Activated B cell treated with CpG ODN at 0.5 μM for 24 hours (primary cell): ENCODE measurements at regions not wholly inside any gene's neighbourhood (a gene's known extent, or its start where the extent isn't known, plus 50 kb on each side); places are given as distances from the start of the nearest gene placed in this dataset.

Source experiments
- ATAC-seq: fragments of 200-7000 bp; cut with Tn5 transposase; one replicate; pipeline ENCODE4 v1.10.0; 2021; ENCODE audit warnings: low read depth, mild to moderate bottlenecking, moderate library complexity
- CTCF ChIA-PET: fragments of 350-600 bp; sonication (Branson Sonifier 250); formaldehyde crosslinking; loops from one replicate; lab custom pipeline; 2021; ENCODE audit warnings: antibody characterized with exemption; lab: Charles Lee
- POLR2A ChIA-PET: fragments of 350-600 bp; sonication (Branson Sonifier 250); formaldehyde crosslinking; loops from one replicate; lab custom pipeline; 2021; ENCODE audit warnings: antibody characterized with exemption; lab: Charles Lee
- DNase-seq: peaks from one replicate; pipeline ENCODE4 v3.0.0; 2022
- H3K27ac Mint-ChIP-seq: one replicate; pipeline ENCODE4 v1.8.0; 2020; ENCODE audit warnings: mixed read lengths
- H3K27me3 Mint-ChIP-seq: one replicate; pipeline ENCODE4 v1.8.0; 2021; ENCODE audit warnings: mixed read lengths
- H3K36me3 Mint-ChIP-seq: one replicate; pipeline ENCODE4 v1.8.0; 2021; ENCODE audit warnings: low read depth, mixed read lengths
- H3K4me1 Mint-ChIP-seq: one replicate; pipeline ENCODE4 v1.8.0; 2021; ENCODE audit warnings: mixed read lengths
- H3K4me3 Mint-ChIP-seq: one replicate; pipeline ENCODE4 v1.8.0; 2020; ENCODE audit warnings: mild to moderate bottlenecking, mixed read lengths
- H3K9me3 Mint-ChIP-seq: one replicate; pipeline ENCODE4 v1.8.0; 2020; ENCODE audit warnings: mixed read lengths
- CTCF ChIP-seq: fragments of 200-600 bp; IDR thresholded peaks from one replicate; pipeline ENCODE4 v1.8.0; 2022; ENCODE audit warnings: antibody characterized with exemption, mild to moderate bottlenecking
- intact Hi-C: fragments of 100-400 bp; cut with micrococcal nuclease; formaldehyde crosslinking; loops from one replicate; pipeline ENCODE4 v1.15.1; 2024

DNA sequence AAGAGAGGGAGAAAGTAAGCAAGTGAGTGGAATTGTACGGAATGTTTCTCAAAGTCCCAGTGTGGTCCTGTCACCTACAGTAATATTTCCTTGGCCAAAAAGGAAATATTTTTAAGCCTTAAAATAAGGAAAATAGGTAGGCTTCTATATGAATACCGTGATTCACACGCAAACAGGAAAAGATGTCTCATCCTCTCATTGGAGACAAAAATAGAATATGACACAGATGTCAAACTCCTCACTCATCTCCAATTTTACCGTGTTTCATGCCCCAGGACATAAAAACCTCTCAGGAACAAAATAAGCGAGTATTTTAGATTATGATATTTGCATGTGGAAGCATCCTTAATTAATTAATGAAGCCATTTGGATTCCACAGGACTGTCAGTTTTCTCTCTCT, 1269.5 kb downstream of the RAPGEF2 start:
- H3K4me1 Mint-ChIP-seq = no peaks in the 10 kb centered on the region
- no peaks in the 10 kb centered on the region for H3K36me3 Mint-ChIP-seq
- ChIA-PET CTCF (no interaction called here), POLR2A (no interaction called here)
- DNase-seq (no peak), ATAC-seq (no peak)
- no peak overlapping the region for H3K27ac Mint-ChIP-seq
- no peak overlapping the region for H3K4me3 Mint-ChIP-seq
- peaks cover 2% of the 10 kb centered on the region for H3K9me3 Mint-ChIP-seq
- no peak for TF ChIP-seq CTCF
- intact Hi-C loops = no loop called here
- no peaks in the 10 kb centered on the region for H3K27me3 Mint-ChIP-seq

DNA sequence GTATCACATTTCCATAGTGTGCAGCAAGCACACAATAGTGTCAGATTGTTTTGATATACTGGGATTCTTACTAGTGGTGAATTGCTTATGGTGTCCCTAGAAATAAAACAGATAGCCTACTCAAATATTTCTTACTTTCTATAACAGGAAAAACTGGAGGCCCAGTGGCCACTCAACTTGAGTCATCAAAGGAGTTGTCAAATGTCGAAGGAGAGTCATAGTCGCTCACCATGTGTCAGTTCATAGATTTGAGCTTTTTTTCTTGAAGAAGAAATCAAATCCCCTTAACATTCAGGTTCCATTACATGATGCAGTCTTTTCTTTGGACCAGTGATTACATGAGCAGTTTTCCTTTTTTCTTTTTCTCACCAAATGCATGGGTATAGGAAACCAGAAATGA, 1271.0 kb downstream of the RAPGEF2 start:
- POLR2A ChIA-PET = no interaction called here
- intact Hi-C loops = no loop called here

GRCh38 chr4:160375772-160376452, 1273.0 kb downstream of the RAPGEF2 start:
- ChIA-PET CTCF (no interaction called here), POLR2A (no interaction called here)
- no peak for DNase-seq
- Mint-ChIP-seq H3K9me3 (peaks cover 2% of the 10 kb centered on the region), H3K4me3 (no peak overlapping the region), H3K36me3 (no peaks in the 10 kb centered on the region), H3K4me1 (no peaks in the 10 kb centered on the region), H3K27ac (no peak overlapping the region), H3K27me3 (no peaks in the 10 kb centered on the region)
- ATAC-seq = no peak
- intact Hi-C loops = no loop called here
- TF ChIP-seq CTCF = no peak

More for the DNA sequence above, 1271.0 kb downstream of the RAPGEF2 start:
- no peak for TF ChIP-seq CTCF
- Mint-ChIP-seq H3K36me3 (no peaks in the 10 kb centered on the region), H3K4me1 (no peaks in the 10 kb centered on the region), H3K9me3 (peaks cover 2% of the 10 kb centered on the region), H3K4me3 (no peak overlapping the region), H3K27ac (no peak overlapping the region), H3K27me3 (no peaks in the 10 kb centered on the region)
- CTCF ChIA-PET = no interaction called here
- ATAC-seq (no peak), DNase-seq (no peak)

- no peaks in the 10 kb centered on the region for H3K4me1 Mint-ChIP-seq
- POLR2A ChIA-PET = no interaction called here
- intact Hi-C loops = no loop called here
Measured at GRCh38 chr4:160386846-160387245, 1284.0 kb downstream of the RAPGEF2 start.

GRCh38 chr4:160399826-160400225, 1296.9 kb downstream of the RAPGEF2 start:
- no peak for ATAC-seq
- Mint-ChIP-seq H3K27me3 (no peaks in the 10 kb centered on the region), H3K4me3 (no peak overlapping the region), H3K36me3 (no peaks in the 10 kb centered on the region), H3K27ac (no peak overlapping the region), H3K9me3 (no peaks in the 10 kb centered on the region), H3K4me1 (no peaks in the 10 kb centered on the region)
- intact Hi-C loops = no loop called here
- no peak for DNase-seq
- ChIA-PET CTCF (no interaction called here), POLR2A (no interaction called here)
- no peak for TF ChIP-seq CTCF

More at GRCh38 chr4:160386846-160387245, 1284.0 kb downstream of the RAPGEF2 start:
- no peaks in the 10 kb centered on the region for H3K36me3 Mint-ChIP-seq
- peaks cover 8% of the 10 kb centered on the region for H3K9me3 Mint-ChIP-seq
- ATAC-seq = no peak
- no peak overlapping the region for H3K27ac Mint-ChIP-seq
- H3K27me3 Mint-ChIP-seq = no peaks in the 10 kb centered on the region
- CTCF ChIA-PET = no interaction called here
- TF ChIP-seq CTCF = no peak
- no peak overlapping the region for H3K4me3 Mint-ChIP-seq
- no peak for DNase-seq
